ENCODE measurements at regions not wholly inside any gene's neighbourhood (a gene's known extent, or its start where the extent isn't known, plus 50 kb on each side); places are given as distances from the start of the nearest gene placed in this dataset.

GRCh38 chr10:29160150-29160617 is 128.7 kb upstream of the LYZL1 start:
- DNase-seq (ENCODE audit: low spot score) = no peak

- no peak for DNase-seq (ENCODE audit: low spot score)
Measured at GRCh38 chr10:29163746-29164145, 125.1 kb upstream of the LYZL1 start.

GRCh38 chr10:29166713-29167112 is 122.2 kb upstream of the LYZL1 start:
- DNase-seq (ENCODE audit: low spot score) = no peak

DNA sequence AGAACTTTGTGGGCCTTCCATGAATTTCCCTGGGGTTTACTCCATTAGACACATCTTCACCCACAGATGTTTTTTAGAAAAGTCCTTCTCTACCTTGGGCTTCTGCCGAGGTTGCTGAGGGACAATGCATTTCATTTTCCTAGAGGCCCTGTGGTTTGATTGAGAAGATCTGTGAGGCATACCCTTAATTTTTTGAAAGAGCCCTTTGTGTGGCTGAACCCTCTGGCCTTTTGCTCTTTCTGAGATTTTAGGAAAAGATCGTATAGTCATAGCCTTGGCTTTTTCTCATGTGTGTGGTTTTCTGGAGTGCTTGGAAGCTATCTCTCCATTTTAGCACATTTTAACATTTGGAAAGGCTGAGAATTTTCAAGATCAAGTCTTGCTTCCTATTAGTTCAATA is 119.8 kb upstream of the LYZL1 start:
- DNase-seq (ENCODE audit: low spot score) = no peak

GRCh38 chr10:29171717-29172116 is 117.2 kb upstream of the LYZL1 start:
- no peak for DNase-seq (ENCODE audit: low spot score)

DNA sequence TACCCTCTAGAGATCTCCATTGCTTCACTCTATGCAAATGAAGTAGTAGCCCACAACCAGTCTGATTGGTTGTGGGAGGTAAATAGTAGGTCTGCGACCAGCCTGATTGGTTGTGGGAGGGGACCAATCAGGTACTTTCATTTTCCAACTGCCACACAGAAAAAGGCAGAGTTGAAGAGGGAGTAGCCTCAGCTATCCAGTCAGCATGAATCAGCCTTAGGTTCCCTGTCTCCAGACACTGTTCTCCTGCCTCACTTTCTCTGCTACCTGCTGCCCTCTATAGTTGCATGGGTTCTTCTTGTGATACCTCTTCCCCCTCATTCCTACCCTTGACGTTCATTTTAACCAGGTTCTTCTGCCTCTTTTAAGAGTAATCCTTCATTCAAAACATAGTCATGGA is 114.5 kb upstream of the LYZL1 start:
- DNase-seq (ENCODE audit: low spot score) = no peak

DNA sequence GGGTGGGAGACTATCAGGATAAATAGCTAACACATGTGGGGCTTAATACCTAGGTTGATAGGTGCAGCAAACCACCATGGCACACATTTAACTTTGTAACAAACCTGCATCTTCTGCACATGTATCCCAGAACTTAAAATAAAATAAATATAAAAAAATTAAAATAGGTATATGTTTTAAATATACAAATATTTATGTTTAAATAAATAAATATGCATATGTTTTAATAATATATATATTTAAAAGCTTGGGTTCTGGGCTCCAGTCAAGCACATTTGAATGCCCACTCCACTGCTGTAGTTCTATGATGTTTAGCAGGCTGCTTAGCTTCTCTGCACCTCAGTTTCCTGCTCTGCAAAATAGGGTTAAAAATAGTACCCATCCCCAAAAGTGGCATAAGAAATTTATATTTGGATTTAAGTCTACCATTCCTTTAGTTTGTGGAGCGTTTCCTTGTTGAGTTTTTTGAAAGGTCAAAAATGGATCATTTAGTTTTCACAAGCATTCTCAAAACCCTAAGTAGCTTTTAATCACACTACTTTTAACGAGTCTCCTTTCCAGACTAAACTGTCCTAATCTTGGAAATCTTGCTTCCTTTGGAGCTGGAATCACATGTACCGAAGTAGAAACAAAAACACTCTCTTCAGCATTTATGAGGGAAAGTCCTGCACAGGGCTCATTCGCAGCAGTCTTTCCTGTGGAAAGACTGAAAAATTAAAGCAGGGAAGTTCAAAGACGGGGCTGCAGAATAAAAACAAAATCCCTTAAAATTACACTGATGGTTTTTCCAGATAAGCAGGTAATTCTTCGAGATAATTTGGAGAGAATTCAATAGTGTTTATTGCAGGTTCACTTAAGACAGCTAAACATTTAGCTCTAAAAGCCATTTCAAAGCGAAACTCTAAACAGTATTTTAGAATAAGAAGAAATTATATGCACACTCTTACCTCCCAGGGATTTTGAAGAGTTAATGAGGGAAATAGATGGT is 111.7 kb upstream of the LYZL1 start:
- DNase-seq (ENCODE audit: low spot score) = no peak

DNA sequence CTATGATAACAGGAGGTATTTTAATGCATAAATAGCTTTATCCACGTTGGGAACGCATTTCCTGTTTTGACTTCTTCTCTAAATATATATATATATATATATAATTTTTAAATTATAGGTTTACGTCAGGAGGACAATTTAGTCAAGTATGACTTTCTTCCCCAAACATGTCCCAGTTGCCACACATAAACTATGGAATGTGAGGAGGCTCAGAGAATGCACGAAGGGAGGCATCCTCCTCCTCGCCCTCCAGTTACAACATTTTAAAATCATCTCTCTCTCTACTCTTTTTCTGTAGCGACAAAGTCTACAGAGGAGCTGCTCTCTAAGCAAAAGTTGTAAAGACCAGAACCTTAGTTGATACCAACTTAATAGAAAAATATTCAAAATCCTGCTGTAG is 106.9 kb upstream of the LYZL1 start:
- no peak for DNase-seq (ENCODE audit: low spot score)

DNA sequence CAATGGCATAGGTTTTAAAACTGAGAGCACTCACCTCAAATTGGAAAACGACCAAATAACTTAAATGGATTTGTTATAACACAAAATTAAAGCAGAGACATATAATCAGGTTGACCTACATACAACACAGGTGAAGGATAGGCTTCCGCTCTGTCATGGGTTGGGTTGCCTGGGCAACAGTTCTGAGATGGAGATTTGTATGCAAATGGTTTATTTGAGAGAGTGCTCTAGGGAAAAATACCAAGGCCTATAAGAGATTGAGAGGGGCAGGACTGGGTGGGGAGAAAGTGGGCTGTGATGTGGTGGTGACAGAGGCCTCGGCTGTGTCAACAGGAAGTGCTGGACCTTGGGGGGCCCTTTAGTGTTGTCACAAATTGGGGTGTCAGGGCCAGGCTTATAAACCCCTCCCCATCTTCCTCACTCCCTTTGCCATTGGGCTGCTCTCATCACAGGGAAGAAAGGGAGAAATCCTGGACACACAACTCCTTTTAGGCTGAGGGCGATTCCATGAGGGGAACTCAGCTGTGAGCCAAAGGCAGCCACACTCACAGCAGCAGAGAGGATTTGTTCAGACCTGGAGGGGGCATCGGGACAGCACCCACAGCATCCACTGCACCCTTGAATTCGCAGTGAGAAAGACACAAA is 105.4 kb upstream of the LYZL1 start:
- DNase-seq (ENCODE audit: low spot score) = no peak

DNA sequence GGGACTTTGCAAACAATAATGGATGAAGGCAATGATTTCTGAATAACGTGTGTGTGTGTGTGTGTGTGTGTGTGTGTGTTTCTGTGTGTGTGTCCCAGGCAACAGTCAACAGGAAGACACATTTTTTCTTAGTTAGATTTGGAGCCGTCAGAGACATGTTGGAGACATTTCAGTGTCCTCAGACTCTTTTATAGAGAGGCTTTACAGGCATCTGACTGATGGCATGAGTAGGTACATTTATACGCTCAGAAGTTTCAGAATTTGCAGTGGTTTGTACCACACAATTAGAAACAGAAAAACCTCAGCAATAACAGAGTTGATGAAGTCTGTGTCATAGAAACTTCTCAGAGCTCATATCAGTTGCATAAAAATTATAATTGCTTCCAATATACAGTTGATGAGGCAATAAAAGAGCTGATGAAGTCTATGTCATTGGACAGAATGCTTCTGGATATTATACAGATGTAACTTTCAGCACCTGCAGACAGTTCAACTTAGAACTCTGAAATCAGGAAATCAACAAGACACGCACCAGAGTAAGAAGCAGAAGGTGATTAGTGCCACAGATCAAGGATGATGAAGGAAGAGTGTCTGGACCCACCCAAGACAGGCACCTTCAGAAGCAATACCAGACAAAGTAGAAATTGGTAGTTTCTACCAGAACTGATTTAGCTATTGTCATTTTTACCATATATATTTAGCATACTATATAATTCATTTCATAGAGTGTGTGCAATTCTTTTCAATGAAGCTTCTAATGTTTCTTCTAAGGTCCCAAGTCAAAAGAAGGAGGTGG is 104.5 kb upstream of the LYZL1 start:
- DNase-seq (ENCODE audit: low spot score) = no peak

DNA sequence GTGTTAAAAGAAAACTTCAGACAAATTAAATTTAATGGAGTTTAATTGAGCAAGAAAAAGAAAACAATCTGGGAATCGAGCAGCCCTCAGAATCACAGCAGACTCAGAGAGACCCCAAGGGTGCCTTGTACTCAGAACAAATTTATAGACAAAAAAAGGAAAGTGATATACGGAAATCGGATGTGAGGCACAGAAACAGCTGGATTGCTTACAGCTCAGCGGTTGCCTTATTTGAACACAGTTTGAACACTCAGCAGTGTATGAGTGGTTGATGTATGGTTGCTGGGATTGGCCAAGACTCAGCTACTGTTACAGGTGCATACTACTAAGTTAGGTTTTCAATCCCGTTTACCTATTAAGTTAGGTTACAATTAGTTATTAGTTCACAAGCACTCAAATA is 103.8 kb upstream of the LYZL1 start:
- DNase-seq (ENCODE audit: low spot score) = no peak

GRCh38 chr10:29186221-29186620 is 102.6 kb upstream of the LYZL1 start:
- DNase-seq (ENCODE audit: low spot score) = no peak

DNA sequence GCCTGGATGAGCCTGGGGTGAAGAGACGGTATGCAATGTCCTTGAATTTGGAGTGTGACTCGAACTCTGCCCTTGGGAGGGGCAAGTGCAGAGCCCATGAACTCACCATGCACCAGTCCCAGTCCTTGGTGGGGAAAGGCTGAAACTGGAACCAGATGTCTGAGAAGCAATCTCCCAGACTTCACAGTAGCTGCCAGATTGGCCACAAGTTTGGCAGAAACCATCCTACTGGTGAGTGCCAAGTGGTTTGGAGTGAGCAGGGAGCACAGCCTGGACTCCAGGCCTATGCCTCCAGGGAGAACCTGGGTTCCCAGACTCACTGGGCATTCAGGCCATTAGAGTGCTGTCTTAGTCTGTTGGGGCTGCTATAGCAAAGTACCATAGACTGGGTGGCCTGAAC is 99.6 kb upstream of the LYZL1 start:
- no peak for DNase-seq (ENCODE audit: low spot score)

- no peak for DNase-seq (ENCODE audit: low spot score)
Measured at GRCh38 chr10:29191674-29192073, 97.2 kb upstream of the LYZL1 start.

GRCh38 chr10:29199339-29199738 is 89.5 kb upstream of the LYZL1 start:
- DNase-seq (ENCODE audit: low spot score) = no peak

DNA sequence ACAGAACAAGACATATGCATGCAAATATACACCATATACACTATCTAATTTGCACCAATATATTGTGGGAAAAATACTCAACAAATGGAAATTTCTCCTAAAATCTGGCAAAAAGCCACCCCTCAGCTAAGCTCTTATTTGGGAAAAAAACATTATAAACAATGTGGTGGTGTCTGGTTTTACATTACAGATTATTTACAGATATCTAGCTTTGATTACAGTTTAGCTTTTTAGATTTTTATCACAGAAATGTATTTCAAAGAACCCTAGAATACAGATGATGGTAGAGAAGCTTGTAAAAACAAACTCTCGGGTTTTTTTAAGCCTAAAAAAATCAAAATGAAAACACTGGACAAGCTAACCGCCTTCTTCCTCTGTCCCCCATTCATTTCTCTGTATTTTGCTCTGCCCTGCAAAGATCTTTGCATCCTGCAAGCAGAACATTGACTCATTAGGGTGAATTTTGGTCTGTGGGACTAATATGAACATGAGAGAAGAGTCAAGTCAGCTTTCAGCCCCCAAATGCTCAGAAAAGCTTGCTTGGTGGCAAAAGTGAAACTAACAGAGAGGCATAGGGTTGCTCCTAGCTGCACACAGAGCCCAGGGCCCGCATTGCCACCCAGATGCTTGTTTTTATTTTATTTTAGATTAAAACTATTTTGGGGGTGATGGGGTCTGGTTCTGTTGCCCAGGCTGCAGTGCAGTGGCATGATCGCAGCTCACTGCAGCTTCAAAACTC is 88.8 kb upstream of the LYZL1 start:
- no peak for DNase-seq (ENCODE audit: low spot score)

- DNase-seq (ENCODE audit: low spot score) = no peak
Measured at GRCh38 chr10:29202386-29202940, 86.4 kb upstream of the LYZL1 start.

GRCh38 chr10:29203432-29203831 is 85.4 kb upstream of the LYZL1 start:
- DNase-seq (ENCODE audit: low spot score) = no peak

DNA sequence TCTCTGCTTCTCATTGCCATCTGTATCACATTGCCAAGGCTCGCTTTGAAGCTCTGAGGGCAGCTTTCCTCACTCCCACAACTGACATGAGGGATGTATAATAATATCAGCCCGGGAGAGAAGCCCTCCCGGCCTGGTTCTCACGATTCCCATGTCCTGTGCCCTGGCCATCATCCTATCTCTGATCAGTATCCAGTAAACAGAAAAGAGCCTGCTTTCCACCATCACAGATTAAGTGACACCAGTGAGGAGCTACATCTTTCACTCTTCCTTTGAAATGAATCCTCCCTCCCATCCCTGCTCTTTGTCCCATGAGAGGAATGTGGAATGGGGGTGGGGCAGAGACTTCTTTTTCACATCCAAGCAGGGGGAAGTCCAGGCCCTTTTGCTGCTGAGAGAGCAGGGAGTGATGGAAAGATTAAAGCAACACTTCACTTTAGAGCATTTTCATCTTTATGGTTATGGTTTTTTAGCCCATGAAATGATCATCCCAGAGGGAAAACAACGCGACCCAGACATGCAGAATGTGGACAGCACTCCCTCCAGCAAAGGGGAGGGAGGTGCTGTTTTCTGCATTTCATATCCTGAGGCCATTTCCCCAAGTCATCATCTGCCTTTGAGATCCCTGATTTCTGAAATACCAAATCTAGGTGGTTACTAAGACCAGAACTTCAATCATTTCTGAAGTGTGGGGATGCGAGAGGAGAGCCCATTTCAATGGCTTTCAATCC is 84.6 kb upstream of the LYZL1 start:
- DNase-seq (ENCODE audit: low spot score) = no peak

DNA sequence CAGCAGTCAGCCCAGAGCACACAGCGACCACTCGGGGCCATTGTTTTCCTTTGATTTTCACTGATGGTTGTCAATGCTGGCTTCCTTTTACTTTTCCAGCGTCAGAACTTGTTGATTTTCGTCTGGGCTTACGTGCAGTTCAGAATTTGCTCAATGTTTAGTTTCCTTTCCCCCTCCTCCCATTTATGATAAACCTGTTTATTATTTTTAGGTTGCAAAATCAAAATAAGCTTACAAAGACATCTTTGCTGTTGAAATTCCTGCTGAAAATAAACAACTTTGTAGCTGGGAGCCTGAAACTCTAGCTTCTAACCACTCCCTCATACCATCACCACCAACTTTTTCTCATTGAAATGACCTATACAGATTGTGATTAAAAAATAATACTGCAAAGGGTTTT is 83.1 kb upstream of the LYZL1 start:
- no peak for DNase-seq (ENCODE audit: low spot score)

DNA sequence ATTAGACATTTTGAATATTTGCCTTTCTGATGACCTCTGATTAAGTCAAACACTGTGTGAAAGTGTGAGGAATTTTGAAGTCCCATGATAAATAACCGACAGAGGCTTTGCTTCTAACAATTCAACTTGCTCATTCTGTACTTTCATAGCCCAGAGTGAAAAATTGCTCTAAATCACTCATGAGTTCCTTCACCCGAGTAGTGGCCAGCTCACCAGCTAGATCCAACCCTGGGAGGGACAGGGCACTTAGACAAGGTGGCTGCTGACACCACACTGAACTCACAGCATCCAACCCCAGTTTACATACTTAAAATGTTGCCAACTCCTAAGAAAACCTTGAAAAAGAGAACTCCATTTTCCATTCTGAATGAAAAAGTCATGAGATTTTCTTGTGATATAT is 80.0 kb upstream of the LYZL1 start:
- no peak for DNase-seq (ENCODE audit: low spot score)

All from HuH-7.5 (cell line).